CD4-positive, alpha-beta T cell treated with Interferon gamma for 1 hour (primary cell): ENCODE measurements at regions not wholly inside any gene's neighbourhood (a gene's known extent, or its start where the extent isn't known, plus 50 kb on each side); places are given as distances from the start of the nearest gene placed in this dataset.
"Not testable (repeated sequence)": the region's sequence is repeated elsewhere in the genome, so short reads cannot be mapped to it uniquely, and the experiment has no call there.

Source experiments
- DNase-seq: peaks from one replicate; pipeline ENCODE4 v3.0.0-alpha.2; 2020

DNA sequence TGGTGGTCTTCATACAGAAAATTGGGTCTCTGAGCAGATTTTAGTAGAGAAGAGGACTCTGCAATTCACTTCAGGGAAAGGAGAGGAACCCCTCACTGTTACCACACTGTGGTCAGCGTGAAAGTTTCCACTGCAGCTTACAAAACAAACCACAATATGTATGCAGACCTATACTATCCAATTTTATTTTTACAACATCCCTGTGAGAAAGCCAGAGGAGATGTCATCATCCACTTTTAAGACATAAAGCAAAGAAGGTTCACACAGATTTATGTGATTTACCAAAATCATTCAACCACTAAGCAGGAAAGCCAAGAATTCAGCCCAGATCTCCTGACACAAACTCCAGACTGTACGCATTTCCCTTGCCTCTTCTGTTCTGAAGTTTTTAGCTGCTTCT is 442.4 kb downstream of the FRK start:
- no peak for DNase-seq

DNA sequence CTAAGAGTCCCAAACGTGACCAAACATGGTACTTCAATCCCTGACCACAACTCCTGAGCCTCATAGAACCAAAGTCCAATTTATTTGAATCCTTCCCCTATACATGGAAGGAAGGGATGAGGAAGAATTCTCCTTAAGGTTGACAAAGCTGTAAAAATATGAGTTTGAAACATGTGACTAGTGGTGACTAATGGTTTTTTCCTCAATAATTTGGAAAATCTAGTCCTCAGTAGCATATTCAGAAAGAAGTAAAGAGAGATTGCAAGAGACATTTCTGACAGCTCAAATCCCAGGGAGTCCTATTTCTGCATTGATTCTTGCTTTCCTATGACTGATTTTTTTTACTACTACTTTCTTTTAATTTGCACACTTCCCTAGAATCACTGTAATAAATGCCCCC is 443.7 kb downstream of the FRK start:
- DNase-seq, result no peak

DNA sequence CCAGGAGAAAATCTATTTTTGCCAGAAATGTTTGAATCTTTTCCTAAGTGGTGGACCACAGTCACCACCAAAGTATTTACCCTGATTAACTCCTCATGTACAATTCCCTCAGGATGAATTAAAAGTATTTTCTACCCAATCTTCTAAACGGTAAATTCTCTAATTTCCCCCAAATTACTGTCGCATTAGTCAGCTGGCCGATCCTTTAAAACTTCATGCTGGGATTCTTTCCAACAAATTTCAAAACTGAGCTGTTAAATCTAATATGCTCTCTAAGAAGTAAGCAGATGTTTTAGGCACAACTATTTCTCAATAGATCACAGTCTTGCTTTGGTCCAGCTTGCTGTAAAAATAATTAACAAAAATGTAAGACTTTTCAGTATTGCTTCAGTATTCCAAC is 447.2 kb downstream of the FRK start:
- DNase-seq, result no peak

DNA sequence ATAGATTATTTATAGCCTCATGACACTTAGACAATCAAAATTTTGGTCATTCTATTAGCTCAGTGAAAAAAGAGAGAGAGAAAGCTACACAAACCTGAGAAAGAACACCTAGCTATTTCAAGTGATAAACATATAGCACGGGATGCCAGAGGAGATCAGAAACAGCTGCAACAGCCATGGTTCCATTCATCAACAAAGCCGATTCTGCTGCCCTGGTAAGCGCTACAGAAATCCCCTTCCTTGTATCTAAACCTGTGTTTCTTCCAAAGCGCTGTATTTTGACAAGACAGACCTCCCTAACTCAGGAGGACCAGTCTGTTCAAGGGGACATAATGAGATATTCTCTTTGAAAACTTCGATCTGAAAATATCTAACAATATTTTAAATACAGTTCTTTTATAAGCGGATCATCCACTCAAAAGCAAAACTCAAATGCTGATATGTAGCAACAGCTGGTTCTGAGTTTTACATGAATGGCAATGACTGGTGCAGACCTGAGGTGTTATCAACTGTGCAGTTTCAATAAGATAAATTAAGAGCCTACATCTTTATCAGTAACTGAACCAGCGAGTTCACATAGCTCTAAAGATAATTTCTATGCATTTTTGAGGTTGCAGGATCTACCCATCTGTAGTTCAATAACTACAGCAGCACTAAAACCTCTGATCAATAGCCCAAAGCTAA is 447.8 kb downstream of the FRK start:
- no peak for DNase-seq

DNA sequence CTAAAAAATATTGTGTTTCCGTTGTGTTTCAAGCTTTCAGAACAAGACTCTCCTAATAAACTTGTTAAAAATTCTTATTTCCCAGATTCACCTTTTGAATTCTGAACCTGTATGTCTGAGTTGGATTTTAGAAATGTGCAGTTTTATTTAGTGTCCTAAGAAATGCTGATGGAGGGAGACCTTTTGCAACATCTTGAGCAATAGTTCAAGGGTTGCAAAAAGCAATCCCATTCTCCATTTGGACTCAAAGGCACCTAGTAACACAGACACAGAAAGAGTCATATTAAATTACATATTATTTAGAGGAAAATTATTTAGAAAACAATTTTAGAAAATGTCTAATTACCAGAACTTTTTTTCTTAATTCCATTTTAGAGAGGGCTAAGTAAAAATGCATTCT is 448.5 kb downstream of the FRK start:
- no peak for DNase-seq

DNA sequence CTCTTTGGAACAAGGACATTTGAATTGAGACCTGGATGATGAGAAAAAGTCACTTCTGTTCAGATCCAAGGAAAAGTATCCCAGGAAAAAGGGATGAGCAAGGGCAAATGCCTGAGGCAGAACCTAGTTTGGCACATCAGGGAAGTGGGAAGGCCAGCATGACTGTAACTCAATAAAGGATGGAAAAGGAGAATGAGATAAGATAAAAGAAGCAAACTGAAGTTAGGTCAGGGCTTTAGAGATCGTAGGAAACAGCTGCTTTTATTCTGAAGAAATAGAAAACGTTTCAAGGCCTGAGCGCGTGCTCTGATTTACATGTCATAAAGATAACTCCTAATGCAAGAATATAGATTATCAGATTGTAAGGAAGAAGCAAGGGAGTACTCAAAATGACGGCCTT is 450.0 kb downstream of the FRK start:
- no peak for DNase-seq

DNA sequence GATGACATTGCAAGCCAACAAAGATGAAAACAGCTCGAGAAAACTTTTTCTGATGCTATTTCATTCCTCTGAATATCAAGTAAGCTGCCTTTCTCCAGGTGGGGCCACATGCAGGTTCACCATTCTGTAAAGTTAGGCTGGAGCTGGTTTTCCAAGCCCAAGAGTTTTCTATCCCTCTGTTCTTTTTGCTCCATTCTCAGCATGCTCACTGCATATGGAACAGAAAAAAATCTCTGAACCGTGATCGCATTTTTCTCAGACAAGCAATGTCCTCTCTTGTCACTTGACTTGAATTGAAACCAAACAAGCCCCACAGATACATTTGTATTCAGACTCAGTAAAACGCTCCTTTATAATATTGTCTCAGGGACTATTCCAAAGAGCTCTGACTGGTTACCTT is 451.6 kb downstream of the FRK start:
- no peak for DNase-seq

DNA sequence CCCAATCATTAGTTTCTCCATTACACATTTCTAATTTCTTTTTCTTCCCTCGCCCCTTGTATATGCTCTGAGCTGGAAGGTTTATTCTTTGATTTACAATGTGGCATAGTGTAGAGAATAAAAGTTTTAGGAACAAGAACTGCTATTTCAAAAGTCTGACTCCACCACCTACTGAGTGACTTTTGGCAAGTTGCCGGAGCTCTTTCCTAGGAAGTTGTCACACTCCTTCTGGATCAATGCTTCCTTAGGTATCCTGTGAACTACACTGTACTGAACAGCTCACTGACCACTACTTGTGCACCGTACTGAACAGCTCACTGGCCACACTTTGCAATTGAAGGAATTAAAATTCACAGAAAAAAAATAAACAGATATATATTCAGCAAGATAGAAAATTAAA is 458.2 kb downstream of the FRK start:
- no peak for DNase-seq

DNA sequence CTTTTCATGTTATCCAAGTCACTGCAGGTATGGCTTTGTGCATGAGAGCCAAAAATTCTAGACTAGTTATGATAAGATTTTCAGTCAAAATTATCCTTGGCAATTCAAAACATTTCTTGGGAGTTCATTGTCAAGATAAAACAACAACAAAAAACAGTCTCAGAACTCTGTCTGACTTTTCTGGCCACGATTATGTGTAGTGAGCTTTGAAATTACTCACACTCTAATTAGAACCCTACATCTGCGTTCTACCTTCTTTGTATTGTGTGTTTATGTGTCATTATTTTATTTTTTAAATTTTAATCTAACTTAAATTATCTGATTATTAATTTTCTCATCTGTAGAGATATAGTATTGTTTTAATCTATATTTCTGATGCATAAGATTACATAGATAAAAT is 459.2 kb downstream of the FRK start:
- DNase-seq, result no peak

DNA sequence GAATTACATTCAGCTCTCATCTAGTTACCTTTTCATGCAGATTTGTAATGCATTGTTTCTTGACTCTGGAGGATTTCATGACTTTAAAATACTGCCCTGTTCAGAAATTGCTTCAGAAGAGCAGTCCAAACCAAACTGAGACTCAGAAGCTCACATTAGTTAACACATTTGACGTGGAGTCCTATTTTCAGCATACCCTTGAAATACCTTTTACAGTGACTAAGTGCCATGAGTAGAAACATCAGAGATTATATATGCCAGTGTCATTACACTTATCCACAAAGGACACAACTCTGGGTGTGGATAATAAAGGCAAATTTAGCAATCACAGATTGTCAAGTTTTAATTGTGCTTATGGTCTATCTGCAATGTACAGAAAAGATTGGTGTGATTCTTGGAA is 459.6 kb downstream of the FRK start:
- no peak for DNase-seq

DNA sequence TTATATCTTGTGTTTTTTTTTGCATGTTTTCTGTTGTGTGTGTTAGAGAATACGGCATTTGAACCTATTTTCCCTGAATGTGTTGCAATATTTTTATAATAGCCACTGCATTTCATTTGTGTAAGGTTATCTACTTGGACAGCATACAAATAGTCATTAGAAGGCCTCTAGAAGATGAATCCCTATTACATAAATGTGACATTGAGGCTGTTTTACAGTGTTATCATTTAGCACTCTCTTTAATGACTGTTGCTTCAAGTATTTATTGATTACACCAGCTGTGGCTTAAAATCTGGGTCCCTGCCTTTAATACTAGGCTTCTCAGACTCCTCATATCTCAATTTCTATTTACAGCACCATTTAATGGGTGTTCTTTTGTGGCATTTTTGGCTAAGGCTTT is 465.8 kb downstream of the FRK start:
- no peak for DNase-seq

DNA sequence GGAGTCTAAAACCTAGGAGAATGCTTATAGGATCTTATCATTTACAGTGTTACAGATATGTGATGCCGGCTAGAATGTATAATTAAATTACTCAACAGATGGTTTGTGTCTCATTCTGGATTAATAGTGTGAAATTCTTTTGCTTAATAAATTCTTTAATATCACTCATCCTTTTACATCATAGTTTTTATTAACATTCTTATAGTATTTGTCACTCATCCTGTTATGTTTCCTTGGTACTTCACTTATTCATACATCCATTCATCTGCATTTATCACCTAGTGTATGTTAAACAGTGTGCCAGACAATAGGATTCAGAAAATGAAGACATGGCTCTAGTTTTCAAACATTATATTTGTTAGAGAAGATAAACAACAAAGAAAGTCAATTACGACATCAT is 468.7 kb downstream of the FRK start:
- DNase-seq, result no peak

DNA sequence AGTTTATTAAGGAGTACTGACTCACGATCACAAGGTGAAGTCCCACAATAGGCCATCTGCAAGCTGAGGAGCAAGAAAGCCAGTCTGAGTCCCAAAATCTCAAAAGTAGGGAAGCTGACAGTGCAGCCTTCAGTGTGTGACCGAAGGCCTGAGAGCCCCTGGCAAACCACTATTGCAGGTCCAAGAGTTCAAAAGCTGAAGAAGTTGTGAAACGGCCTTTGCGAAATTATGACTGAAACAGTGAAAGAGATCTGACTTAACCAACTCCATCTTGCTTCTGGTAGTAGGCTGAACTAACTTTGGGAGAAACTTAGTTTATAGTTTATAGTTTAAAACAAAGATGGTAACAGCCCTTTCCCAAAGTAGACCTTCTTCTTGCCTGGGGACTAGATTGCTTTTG is 471.6 kb downstream of the FRK start:
- DNase-seq, result not testable (repeated sequence)

DNA sequence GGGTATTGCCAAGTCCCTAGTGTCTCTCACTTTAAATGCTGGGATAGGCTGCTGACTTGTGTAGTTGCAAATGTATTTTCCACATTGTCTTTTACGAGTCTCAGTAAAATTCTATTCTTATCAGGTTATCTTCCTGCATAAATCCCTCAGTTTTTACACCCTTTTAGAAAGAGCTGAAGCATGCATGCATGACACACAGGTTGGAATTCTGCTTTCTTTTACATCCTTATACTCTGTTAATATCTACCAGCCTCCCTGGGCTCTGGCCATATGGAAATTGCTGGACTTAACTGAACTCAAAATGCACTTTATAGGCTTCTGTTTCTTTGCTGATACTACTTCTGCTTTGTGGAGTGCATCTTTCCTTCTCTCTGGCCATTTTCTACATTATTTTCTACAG is 477.4 kb downstream of the FRK start:
- no peak for DNase-seq

DNA sequence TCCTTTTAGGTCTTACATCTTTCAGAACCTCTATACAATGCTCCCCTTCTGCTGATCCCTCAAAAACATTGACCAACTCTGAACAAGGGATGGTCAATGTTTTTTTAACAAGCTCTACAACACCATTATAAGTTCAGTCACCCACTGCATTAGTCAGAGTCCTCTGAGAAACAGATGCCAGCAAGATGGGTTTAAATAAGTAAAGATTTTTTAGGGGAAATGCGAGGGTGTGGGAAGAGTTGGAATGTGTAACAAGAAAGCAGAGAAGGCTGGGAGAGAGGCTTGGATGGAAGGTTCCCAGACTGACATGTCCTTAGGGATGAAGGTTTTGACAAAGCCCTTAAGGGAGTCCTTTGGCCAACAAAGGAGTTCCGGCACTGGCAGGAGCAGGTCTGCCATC is 478.3 kb downstream of the FRK start:
- no peak for DNase-seq

DNA sequence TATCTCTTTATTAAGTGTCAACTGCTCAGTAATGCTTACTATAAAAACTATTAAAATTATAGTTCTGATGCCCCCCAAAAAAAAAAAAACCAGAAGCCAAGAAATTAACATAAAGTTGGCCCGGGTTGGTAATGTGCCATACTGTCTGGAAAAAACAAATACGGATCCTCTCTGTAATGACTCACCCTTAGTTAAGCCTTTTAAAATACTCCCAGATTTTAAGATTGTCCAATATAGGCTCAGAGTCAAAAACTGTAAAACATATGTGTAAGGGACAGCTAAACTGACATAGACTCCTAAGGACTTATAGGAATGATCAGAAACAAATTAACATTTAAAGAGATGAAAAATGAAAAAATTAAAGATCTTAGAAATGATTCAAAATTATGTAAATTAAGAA is 481.1 kb downstream of the FRK start:
- not testable (repeated sequence) for DNase-seq

DNA sequence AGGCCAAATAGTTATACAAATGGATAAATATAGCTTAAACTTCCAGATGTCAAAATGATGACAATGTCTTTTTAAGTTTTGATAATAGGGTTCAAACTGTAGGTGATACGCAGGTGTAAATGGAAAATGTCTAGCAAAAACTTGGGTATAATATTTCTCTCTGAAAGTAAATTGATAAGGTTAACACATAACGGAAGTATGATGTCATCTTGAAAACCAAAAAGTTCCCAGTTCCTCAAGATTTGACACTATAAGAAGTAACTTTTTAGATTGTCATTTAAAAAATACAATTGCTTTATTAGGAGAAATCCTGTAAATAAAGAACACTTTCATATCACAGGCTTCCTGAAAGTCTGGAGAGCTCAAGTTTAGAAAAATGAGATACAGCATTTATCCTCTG is 483.4 kb downstream of the FRK start:
- no peak for DNase-seq

DNA sequence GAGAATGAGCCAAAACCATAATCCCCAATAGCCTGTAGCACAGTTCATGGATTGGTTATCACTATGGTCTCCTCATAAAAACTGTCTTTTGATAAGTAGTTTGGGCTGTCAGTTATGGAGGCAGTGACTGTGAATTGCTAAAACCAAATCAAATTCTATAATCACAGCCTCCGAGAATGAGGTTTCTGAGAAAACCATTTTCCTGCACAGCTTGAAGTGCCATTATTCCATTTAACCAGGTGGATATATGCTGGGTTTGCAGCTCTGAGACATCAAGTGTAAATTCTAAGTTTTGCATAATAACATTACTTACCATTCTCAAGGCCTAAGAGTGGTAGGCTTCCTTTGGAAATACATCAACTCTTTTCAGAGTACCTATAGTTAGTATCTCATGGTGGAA is 485.4 kb downstream of the FRK start:
- no peak for DNase-seq

DNA sequence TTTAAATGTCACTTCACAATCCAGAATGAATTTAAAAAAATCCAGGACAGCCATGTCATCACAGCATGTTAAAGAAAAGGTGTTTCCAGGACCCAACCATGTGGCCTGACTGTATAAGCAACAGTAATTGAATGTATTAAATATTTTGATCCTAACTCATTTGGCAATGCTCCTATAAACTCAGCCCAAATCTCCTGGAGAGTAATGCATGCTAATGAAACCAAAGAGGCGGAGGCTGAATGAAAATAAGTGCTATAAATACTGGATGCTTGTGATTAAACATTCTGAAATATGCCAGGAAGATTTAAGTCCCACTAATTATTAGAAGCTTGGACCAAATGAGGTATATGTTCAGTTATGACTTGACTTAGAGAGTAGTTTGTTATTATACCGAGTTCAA is 486.8 kb downstream of the FRK start:
- DNase-seq, result no peak

DNA sequence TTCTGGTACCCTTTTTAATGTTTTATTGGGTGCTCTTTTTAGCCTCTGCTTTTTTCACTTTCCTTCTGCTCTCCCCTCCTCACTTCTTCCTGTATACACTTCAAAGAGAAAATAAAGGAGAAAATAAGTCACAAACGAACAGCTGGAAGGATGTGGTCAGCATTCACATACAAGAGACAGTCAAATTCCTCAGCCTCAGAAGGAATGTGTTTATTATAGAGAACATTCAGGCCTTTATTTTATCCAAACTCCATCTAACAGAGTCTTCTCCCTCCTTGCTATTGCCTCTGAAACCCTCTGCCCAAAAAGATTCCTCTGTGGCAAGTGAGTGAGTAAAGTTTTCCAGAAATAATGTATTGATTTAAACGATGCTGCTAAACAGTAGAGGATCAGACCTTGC is 490.4 kb downstream of the FRK start:
- DNase-seq, result no peak

DNA sequence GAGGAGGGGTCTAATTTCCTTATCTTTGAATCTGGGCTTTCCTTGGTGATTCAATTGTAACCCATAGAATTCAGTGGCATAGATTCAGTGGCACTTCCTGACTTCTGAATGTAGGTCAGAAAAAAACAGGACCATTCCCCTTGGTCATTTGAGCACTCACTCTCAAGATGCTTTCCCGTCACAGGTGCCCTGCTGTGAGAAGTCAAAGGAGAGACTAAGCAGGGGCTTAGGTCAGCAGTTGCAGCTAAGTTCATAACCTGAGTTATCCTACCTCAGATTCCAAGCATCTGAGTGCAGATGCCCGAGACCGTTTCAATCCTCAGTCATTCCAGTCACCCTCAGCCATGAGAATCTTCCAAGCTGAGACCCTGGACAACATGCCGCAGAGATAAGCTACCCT is 506.6 kb downstream of the FRK start:
- DNase-seq, result no peak

DNA sequence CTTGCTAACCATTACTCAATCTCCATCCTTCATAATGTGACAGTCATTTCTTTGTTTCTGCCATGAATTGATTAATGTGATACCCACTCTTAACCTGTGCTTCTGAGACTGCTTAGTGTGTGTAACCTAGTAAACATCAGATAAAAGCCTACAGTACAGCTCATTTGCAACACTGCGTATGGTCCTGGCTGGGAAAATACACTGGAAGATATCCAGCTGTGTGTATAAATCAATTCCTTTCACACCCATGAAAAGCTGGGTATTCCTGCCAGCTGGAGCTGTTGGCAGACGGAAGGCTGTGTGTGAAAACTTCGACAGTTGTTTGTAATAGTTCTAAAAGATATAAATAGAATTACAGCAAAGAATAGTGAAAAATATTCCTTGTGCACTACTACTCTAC is 509.2 kb downstream of the FRK start:
- DNase-seq, result no peak

DNA sequence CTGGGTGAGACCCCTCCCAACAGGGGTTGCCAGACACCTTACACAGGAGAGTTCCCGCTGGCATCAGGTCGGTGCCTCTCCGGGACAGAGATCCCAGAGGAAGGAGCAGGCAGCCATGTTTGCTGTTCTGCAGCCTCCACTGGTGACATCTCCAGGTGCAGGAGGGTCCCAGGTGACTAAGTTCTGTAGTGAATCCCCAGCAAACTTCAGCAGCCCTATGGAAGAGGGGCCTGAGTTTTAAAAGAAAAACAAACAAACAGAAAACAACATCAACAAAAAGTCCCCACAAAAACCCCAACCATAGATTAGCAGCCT is 515.1 kb downstream of the FRK start:
- DNase-seq, result no peak

DNA sequence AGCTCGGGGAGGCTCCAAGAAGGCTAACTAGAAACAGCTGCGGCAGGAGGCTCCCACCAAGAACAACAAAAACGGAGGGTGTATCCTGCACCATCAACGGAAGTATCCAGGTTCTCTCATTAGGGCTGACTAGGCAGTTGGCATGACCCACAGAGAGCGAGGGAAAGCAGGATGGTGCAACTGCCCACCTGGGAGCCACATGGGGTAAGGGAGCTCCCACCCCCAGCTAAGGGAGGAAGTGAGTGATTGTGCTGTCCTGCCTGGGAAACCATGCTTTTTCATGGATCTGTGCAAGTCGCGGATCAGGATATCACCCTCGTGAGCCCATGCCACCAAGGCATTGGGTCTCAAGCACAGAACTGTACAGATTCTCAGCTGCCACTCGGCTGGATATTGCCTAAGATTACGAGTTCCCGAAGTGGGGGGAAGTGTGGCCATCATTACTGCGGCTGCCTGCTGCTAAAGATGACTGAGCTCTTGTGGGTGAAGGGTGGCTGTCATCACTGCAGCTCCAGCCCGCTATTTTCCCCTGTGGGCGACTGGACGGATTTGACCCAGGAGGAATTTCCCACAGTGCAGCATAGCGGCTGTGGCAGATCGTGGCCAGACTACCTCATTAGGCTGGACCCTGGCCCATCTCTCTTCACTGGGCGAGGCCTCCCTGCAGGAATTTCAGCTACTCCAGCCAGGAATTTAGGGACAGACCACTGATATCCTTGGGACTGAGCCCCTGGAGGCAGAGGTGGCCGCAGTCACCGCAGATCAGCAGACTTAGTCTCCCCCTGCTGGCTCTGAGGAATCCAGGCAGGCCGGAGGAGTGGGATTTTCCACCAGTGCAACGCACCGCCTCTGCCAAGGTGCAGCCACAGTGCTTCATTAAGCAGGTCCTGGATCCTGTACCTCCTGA is 515.7 kb downstream of the FRK start:
- no peak for DNase-seq
